DMS79 (cell line): ENCODE measurements at regions not wholly inside any gene's neighbourhood (a gene's known extent, or its start where the extent isn't known, plus 50 kb on each side); places are given as distances from the start of the nearest gene placed in this dataset.
"Not testable (repeated sequence)": the region's sequence is repeated elsewhere in the genome, so short reads cannot be mapped to it uniquely, and the experiment has no call there.

ENCODE experiments used
- DNase-seq: peaks from one replicate; lab custom pipeline; 2025; lab: John Stamatoyannopoulos, UW

GRCh38 chr2:81545626-81546025, 1241.1 kb upstream of the LRRTM1 start:
- no peak for DNase-seq

- DNase-seq, result no peak
These were observed 1237.6 kb upstream of the LRRTM1 start for GRCh38 chr2:81542119-81542518.

GRCh38 chr2:81529944-81530343, 1225.4 kb upstream of the LRRTM1 start:
- no peak for DNase-seq

- DNase-seq, result no peak
These were observed 1224.4 kb upstream of the LRRTM1 start for GRCh38 chr2:81528852-81529480.

GRCh38 chr2:81523344-81523743, 1218.8 kb upstream of the LRRTM1 start:
- no peak for DNase-seq

GRCh38 chr2:81513328-81513727, 1208.8 kb upstream of the LRRTM1 start:
- DNase-seq, result no peak

GRCh38 chr2:81505586-81505985, 1201.0 kb upstream of the LRRTM1 start:
- no peak for DNase-seq

- DNase-seq, result no peak
These were observed 1191.0 kb upstream of the LRRTM1 start for GRCh38 chr2:81495556-81495955.

GRCh38 chr2:81483254-81483653, 1178.7 kb upstream of the LRRTM1 start:
- no peak for DNase-seq

- DNase-seq, result no peak
These were observed 1177.4 kb upstream of the LRRTM1 start for GRCh38 chr2:81481994-81482368.

GRCh38 chr2:81481242-81481993, 1176.9 kb upstream of the LRRTM1 start:
- DNase-seq, result no peak

GRCh38 chr2:81467096-81467495, 1162.5 kb upstream of the LRRTM1 start:
- DNase-seq, result no peak

GRCh38 chr2:81462420-81462819, 1157.9 kb upstream of the LRRTM1 start:
- DNase-seq, result no peak

GRCh38 chr2:81445176-81445575, 1140.6 kb upstream of the LRRTM1 start:
- DNase-seq, result no peak

- no peak for DNase-seq
These were observed 1133.0 kb upstream of the LRRTM1 start for GRCh38 chr2:81437456-81438000.

GRCh38 chr2:81436256-81436655, 1131.7 kb upstream of the LRRTM1 start:
- no peak for DNase-seq

- no peak for DNase-seq
These were observed 1108.1 kb upstream of the LRRTM1 start for GRCh38 chr2:81412681-81413080.

- DNase-seq, result no peak
These were observed 1099.0 kb upstream of the LRRTM1 start for GRCh38 chr2:81403508-81403907.

GRCh38 chr2:81396417-81397019, 1092.0 kb upstream of the LRRTM1 start:
- no peak for DNase-seq

GRCh38 chr2:81395746-81396145, 1091.2 kb upstream of the LRRTM1 start:
- no peak for DNase-seq

- DNase-seq, result no peak
These were observed 1084.7 kb upstream of the LRRTM1 start for GRCh38 chr2:81389203-81389602.

GRCh38 chr2:81363800-81364199, 1059.2 kb upstream of the LRRTM1 start:
- no peak for DNase-seq

GRCh38 chr2:81362468-81362867, 1057.9 kb upstream of the LRRTM1 start:
- not testable (repeated sequence) for DNase-seq
